AG04450 (cell line): ENCODE measurements at regions not wholly inside any gene's neighbourhood (a gene's known extent, or its start where the extent isn't known, plus 50 kb on each side); places are given as distances from the start of the nearest gene placed in this dataset.

Source experiments
- CTCF ChIA-PET: fragments of 300-600, 350-600 bp; formaldehyde crosslinking; extraction: SDS; loops from one replicate; lab custom pipeline; 2022; ENCODE audit warnings: antibody characterized with exemption, inconsistent platforms; lab: Charles Lee
- POLR2A ChIA-PET: fragments of 350-600 bp; formaldehyde crosslinking; extraction: SDS; loops from one replicate; lab custom pipeline; 2021; ENCODE audit warnings: antibody characterized with exemption, inconsistent platforms; lab: Yijun Ruan, JAX
- DNase-seq: peaks from one replicate; pipeline ENCODE4 v3.0.0-alpha.2; 2011; ENCODE audit warnings: low read depth, low spot score
- H3K27ac ChIP-seq: one replicate; pipeline ENCODE4 v1.5.1; 2012; ENCODE audit warnings: low read depth, low read length, control low read depth
- H3K27me3 ChIP-seq: one replicate; pipeline ENCODE4 v1.6.0; 2012; ENCODE audit warnings: low read length; ENCODE audit not compliant: control insufficient read depth, insufficient read depth
- H3K4me3 ChIP-seq: 2 replicates; pipeline ENCODE4 v1.5.1; 2011; ENCODE audit warnings: mild to moderate bottlenecking, low read depth, low read length, control low read depth
- H3K9me3 ChIP-seq: 2 replicates; pipeline ENCODE4 v1.5.1; 2012; ENCODE audit warnings: low read length; ENCODE audit not compliant: control insufficient read depth, insufficient read depth
- CTCF ChIP-seq: IDR thresholded peaks from 2 replicates; pipeline ENCODE4 v1.5.1; 2011; ENCODE audit warnings: low read depth, low read length, control low read depth, inconsistent platforms

GRCh38 chr16:66130296-66130905, 236.1 kb upstream of the CDH5 start:
- peak; percentile 87 for DNase-seq
- POLR2A ChIA-PET = interaction anchor here (0.6 to 5.4 kb wide), 11 partner anchors 22 to 1011 kb away, joined by 3 to 50 read pairs (median 4); partner anchors contain the start of gene CDH11
- Histone ChIP-seq H3K27ac (peak overlapping the region; percentile 94), H3K9me3 (no peaks in the 10 kb centered on the region), H3K27me3 (no peaks in the 10 kb centered on the region), H3K4me3 (no peak overlapping the region)
- no peak for TF ChIP-seq CTCF
- CTCF ChIA-PET = interaction anchor here (1.1 to 1.2 kb wide), 2 partner anchors 17 to 27 kb away, joined by 3 read pairs; no protein-coding TSS in a partner anchor

- Histone ChIP-seq H3K4me3 (no peak overlapping the region), H3K27me3 (no peaks in the 10 kb centered on the region), H3K27ac (no peak overlapping the region), H3K9me3 (no peaks in the 10 kb centered on the region)
- POLR2A ChIA-PET = interaction anchor here (1.0 to 5.4 kb wide), 2 partner anchors 23 to 71 kb away, joined by 4 to 50 read pairs; no protein-coding TSS in a partner anchor
- CTCF ChIA-PET = interaction anchor here (0.6 to 1.2 kb wide), 3 partner anchors 8 to 1245 kb away, joined by 3 to 6 read pairs (median 3); no protein-coding TSS in a partner anchor
- no peak for DNase-seq
- TF ChIP-seq CTCF = no peak
Measured at GRCh38 chr16:66129196-66129595, 237.3 kb upstream of the CDH5 start.

- Histone ChIP-seq H3K27me3 (no peaks in the 10 kb centered on the region), H3K27ac (no peak overlapping the region), H3K4me3 (no peak overlapping the region), H3K9me3 (no peaks in the 10 kb centered on the region)
- CTCF ChIA-PET = interaction anchor here (0.6 kb wide), 1 partner anchor 1244 kb away, joined by 3 read pairs; no protein-coding TSS in a partner anchor
- POLR2A ChIA-PET = no interaction called here
- DNase-seq = no peak
- TF ChIP-seq CTCF = no peak
Measured at GRCh38 chr16:66128371-66128770, 238.1 kb upstream of the CDH5 start.

- no peak for DNase-seq
- ChIA-PET CTCF (interaction anchor here (1.0 kb wide), 1 partner anchor 13 kb away, joined by 3 read pairs; no protein-coding TSS in a partner anchor), POLR2A (no interaction called here)
- TF ChIP-seq CTCF = no peak
- Histone ChIP-seq H3K4me3 (no peak overlapping the region), H3K9me3 (no peaks in the 10 kb centered on the region), H3K27ac (no peak overlapping the region), H3K27me3 (no peaks in the 10 kb centered on the region)
Measured at GRCh38 chr16:66127459-66128370, 238.8 kb upstream of the CDH5 start.
